ENCODE measurements at regions not wholly inside any gene's neighbourhood (a gene's known extent, or its start where the extent isn't known, plus 50 kb on each side); places are given as distances from the start of the nearest gene placed in this dataset.

DNA sequence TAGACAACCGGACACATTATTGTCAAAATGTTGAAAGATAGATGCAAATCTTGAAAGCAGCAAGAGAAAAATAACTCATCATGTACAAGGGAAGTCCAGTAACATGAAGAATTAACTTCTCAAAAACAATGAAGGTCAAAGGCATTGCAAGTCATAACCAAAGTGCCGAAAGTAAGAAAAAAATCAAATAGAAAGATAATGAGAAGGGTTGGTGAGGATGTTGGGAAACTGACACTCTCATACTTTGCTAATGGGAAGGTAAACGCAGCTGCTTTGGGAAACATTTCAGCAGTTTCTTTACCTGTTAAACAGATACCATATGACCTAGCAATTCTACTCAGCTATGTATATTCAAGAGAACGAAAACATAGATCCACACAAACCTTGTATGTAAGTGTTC lies 303.0 kb downstream of the ARL4A start:
- TF ChIP-seq, protein P1, sequence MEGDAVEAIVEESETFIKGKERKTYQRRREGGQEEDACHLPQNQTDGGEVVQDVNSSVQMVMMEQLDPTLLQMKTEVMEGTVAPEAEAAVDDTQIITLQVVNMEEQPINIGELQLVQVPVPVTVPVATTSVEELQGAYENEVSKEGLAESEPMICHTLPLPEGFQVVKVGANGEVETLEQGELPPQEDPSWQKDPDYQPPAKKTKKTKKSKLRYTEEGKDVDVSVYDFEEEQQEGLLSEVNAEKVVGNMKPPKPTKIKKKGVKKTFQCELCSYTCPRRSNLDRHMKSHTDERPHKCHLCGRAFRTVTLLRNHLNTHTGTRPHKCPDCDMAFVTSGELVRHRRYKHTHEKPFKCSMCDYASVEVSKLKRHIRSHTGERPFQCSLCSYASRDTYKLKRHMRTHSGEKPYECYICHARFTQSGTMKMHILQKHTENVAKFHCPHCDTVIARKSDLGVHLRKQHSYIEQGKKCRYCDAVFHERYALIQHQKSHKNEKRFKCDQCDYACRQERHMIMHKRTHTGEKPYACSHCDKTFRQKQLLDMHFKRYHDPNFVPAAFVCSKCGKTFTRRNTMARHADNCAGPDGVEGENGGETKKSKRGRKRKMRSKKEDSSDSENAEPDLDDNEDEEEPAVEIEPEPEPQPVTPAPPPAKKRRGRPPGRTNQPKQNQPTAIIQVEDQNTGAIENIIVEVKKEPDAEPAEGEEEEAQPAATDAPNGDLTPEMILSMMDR (IDR thresholded peaks at IDR 0.05; ENCODE audit: borderline replicate concordance, extremely low read depth, low read length, poor library complexity, severe bottlenecking), result no peak
- TF ChIP-seq EZH2 (IDR thresholded peaks at IDR 0.05; ENCODE audit: borderline replicate concordance, low read depth, low read length, severe bottlenecking), result no peak

All from DND-41 (cell line).